ENCODE measurements at regions not wholly inside any gene's neighbourhood (a gene's known extent, or its start where the extent isn't known, plus 50 kb on each side); places are given as distances from the start of the nearest gene placed in this dataset.
"Not testable (repeated sequence)": the region's sequence is repeated elsewhere in the genome, so short reads cannot be mapped to it uniquely, and the experiment has no call there.

- H3K27ac ChIP-seq: no peak overlapping the region
Measured at GRCh38 chr6:100296810-100297544, 167.7 kb downstream of the SIM1 start.

DNA sequence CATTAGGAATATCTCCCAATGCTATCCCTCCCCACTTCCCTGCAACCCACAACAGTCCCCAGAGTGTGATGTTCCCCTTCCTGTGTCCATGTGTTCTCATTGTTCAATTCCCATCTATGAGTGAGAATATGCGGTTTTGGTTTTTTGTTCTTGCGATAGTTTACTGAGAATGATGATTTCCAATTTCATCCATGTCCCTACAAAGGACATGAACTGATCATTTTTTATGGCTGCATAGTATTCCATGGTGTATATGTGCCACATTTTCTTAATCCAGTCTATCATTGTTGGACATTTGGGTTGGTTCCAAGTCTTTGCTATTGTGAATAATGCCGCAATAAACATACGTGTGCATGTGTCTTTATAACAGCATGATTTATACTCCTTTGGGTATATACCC, 169.5 kb downstream of the SIM1 start:
- DNase-seq; H3K36me3 ChIP-seq; H3K4me3 ChIP-seq (ENCODE audit: low read depth, low read length); H3K27ac ChIP-seq; H3K27me3 ChIP-seq (ENCODE audit: insufficient read depth, low read depth, severe bottlenecking); H3K9me3 ChIP-seq (ENCODE audit: severe bottlenecking): not testable (repeated sequence)

More at GRCh38 chr6:100296810-100297544, 167.7 kb downstream of the SIM1 start:
- TF ChIP-seq CTCF (IDR thresholded peaks at IDR 0.05; ENCODE audit: low read depth, low read length): no peak
- Histone ChIP-seq H3K36me3 (no peaks in the 10 kb centered on the region), H3K9me3 (ENCODE audit: severe bottlenecking) (no peaks in the 10 kb centered on the region), H3K4me3 (ENCODE audit: low read depth, low read length) (no peak overlapping the region), H3K27me3 (ENCODE audit: insufficient read depth, low read depth, severe bottlenecking) (no peaks in the 10 kb centered on the region)
- no peak for DNase-seq

GRCh38 chr6:100289285-100289684, 175.4 kb downstream of the SIM1 start:
- DNase-seq: no peak
- Histone ChIP-seq H3K4me3 (ENCODE audit: low read depth, low read length) (no peak overlapping the region), H3K9me3 (ENCODE audit: severe bottlenecking) (no peaks in the 10 kb centered on the region), H3K36me3 (no peaks in the 10 kb centered on the region), H3K27me3 (ENCODE audit: insufficient read depth, low read depth, severe bottlenecking) (no peaks in the 10 kb centered on the region), H3K27ac (no peak overlapping the region)
- TF ChIP-seq CTCF (IDR thresholded peaks at IDR 0.05; ENCODE audit: low read depth, low read length): no peak

GRCh38 chr6:100288311-100288710, 176.4 kb downstream of the SIM1 start:
- Histone ChIP-seq H3K4me3 (ENCODE audit: low read depth, low read length) (no peak overlapping the region), H3K36me3 (no peaks in the 10 kb centered on the region), H3K27ac (no peak overlapping the region), H3K27me3 (ENCODE audit: insufficient read depth, low read depth, severe bottlenecking) (no peaks in the 10 kb centered on the region), H3K9me3 (ENCODE audit: severe bottlenecking) (no peaks in the 10 kb centered on the region)
- TF ChIP-seq CTCF (IDR thresholded peaks at IDR 0.05; ENCODE audit: low read depth, low read length): no peak
- no peak for DNase-seq

DNA sequence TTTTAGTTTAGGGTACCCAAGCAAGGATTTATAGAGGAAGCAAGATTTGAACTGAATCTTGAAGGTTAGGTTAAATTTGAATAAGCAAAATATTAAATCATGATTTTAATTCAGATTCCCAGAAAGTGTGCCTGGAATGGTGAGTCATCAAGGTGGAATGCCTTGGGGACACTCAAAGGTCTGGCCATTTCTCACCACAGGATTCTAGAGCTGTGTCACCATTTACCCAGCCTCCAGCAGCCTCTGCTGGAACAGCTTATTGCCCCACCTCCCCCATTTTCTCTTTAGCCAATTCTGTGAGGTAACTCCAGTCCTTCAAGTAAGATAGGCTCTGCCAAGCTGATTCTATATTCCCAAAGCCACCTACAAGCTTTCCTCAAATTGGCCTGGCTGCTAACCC, 181.4 kb downstream of the SIM1 start:
- no peaks in the 10 kb centered on the region for H3K36me3 ChIP-seq
- no peak for TF ChIP-seq CTCF (IDR thresholded peaks at IDR 0.05; ENCODE audit: low read depth, low read length)
- no peak overlapping the region for H3K4me3 ChIP-seq (ENCODE audit: low read depth, low read length)
- H3K27me3 ChIP-seq (ENCODE audit: insufficient read depth, low read depth, severe bottlenecking): no peaks in the 10 kb centered on the region
- H3K9me3 ChIP-seq (ENCODE audit: severe bottlenecking): no peaks in the 10 kb centered on the region
- no peak overlapping the region for H3K27ac ChIP-seq
- no peak for DNase-seq

GRCh38 chr6:100281471-100281901, 183.2 kb downstream of the SIM1 start:
- no peak overlapping the region for H3K27ac ChIP-seq
- TF ChIP-seq CTCF (IDR thresholded peaks at IDR 0.05; ENCODE audit: low read depth, low read length): no peak

More at GRCh38 chr6:100281471-100281901, 183.2 kb downstream of the SIM1 start:
- Histone ChIP-seq H3K9me3 (ENCODE audit: severe bottlenecking) (no peaks in the 10 kb centered on the region), H3K36me3 (no peaks in the 10 kb centered on the region), H3K4me3 (ENCODE audit: low read depth, low read length) (no peak overlapping the region), H3K27me3 (ENCODE audit: insufficient read depth, low read depth, severe bottlenecking) (no peaks in the 10 kb centered on the region)
- DNase-seq: no peak
